ENCODE measurements at regions not wholly inside any gene's neighbourhood (a gene's known extent, or its start where the extent isn't known, plus 50 kb on each side); places are given as distances from the start of the nearest gene placed in this dataset.

DNA sequence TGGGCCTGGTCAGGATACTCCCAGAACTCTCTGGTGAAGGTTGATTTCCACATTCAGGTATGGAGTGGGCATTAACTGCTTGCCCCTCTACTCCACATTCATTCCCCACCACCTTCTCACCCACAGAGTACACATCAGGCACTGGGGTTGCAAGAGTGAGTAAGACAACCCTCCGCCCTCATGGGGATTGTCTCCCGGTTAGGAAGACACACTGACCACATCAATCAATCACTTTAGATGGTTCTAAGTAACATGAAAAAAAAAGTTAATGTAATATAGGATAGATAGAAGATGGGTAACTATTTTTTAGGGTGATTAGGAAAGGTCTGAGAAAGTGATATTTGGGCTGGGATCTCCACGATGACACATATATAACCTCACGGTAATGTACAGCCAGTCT lies 116.0 kb upstream of the NEO1 start:
- H3K4me3 ChIP-seq = no peak overlapping the region
- no peak for TF ChIP-seq POLR2A (IDR thresholded peaks at IDR 0.05)
- TF ChIP-seq, protein P1, sequence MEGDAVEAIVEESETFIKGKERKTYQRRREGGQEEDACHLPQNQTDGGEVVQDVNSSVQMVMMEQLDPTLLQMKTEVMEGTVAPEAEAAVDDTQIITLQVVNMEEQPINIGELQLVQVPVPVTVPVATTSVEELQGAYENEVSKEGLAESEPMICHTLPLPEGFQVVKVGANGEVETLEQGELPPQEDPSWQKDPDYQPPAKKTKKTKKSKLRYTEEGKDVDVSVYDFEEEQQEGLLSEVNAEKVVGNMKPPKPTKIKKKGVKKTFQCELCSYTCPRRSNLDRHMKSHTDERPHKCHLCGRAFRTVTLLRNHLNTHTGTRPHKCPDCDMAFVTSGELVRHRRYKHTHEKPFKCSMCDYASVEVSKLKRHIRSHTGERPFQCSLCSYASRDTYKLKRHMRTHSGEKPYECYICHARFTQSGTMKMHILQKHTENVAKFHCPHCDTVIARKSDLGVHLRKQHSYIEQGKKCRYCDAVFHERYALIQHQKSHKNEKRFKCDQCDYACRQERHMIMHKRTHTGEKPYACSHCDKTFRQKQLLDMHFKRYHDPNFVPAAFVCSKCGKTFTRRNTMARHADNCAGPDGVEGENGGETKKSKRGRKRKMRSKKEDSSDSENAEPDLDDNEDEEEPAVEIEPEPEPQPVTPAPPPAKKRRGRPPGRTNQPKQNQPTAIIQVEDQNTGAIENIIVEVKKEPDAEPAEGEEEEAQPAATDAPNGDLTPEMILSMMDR (IDR thresholded peaks at IDR 0.05) = no peak
- intact Hi-C loops (cut with DNase I) = no loop called here

DNA sequence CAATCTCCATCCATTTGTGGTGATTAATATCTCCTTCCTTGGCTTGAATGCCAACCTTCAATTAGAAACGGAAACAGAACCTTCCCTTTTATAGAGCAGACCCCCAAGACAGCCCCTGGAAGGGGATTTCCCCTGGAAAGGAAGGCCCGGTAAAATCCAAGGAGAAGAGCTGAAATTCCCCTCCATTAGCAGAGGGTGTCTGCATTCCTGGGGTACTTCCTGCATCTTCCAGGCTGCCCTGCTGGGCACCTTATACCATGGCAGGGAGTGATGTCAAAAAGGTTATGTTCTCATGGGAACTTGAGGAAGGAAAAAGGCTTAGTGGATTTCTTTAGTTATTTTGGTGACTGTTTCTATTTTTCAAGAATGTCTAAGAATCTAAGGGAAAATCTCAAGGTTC lies 116.7 kb upstream of the NEO1 start:
- Histone ChIP-seq H3K27ac (no peak overlapping the region), H3K9me3 (replicated peaks in 1 of 3) (no peaks in the 10 kb centered on the region), H3K4me3 (no peak overlapping the region), H3K36me3 (replicated peaks in 1 of 2) (no peaks in the 10 kb centered on the region), H3K4me1 (replicated peaks in 1 of 2) (no peaks in the 10 kb centered on the region), H3K27me3 (no peaks in the 10 kb centered on the region)
- TF ChIP-seq POLR2A (IDR thresholded peaks at IDR 0.05) = no peak
- TF ChIP-seq, protein P1 (IDR thresholded peaks at IDR 0.05) = no peak
- intact Hi-C loops (cut with DNase I) = no loop called here
- DNase-seq = no peak
- WGBS, 4 donors = 35 to 60% (median 40%) methylated on average over 2 of the region's 2 CpGs

More for the DNA sequence above, 116.0 kb upstream of the NEO1 start:
- H3K27me3 ChIP-seq = no peaks in the 10 kb centered on the region
- WGBS, 4 donors = 87 to 91% (median 89%) methylated on average over 4 of the region's 4 CpGs
- H3K4me1 ChIP-seq (replicated peaks in 1 of 2) = no peaks in the 10 kb centered on the region
- H3K27ac ChIP-seq = no peak overlapping the region
- DNase-seq = no peak
- H3K9me3 ChIP-seq (replicated peaks in 1 of 3) = no peaks in the 10 kb centered on the region
- H3K36me3 ChIP-seq (replicated peaks in 1 of 2) = no peaks in the 10 kb centered on the region

DNA sequence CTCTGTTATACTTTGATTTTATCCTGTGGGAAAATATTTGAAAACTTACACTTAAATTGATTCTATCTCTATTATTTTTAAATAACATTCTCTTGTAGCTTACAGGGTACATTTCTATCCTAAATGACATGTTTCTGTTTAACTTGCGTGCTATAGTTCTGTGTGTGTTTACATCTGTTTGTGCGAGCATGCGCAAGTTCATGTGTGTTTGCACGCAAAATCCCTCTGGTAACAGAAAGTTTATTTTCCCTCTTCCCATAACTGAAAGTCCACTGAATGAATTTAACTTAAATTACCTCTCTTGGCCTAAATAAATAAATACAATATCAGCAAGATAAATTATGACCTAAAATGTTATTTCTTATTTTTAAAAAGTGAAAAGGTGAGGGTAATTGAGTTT lies 117.3 kb upstream of the NEO1 start:
- Histone ChIP-seq H3K4me3 (no peak overlapping the region), H3K4me1 (replicated peaks in 1 of 2) (no peaks in the 10 kb centered on the region), H3K36me3 (replicated peaks in 1 of 2) (no peaks in the 10 kb centered on the region), H3K9me3 (replicated peaks in 1 of 3) (no peaks in the 10 kb centered on the region), H3K27me3 (no peaks in the 10 kb centered on the region), H3K27ac (no peak overlapping the region)
- DNase-seq = no peak
- 92 to 97% (median 94%) methylated on average over 4 of the region's 4 CpGs for WGBS, 4 donors
- TF ChIP-seq POLR2A (IDR thresholded peaks at IDR 0.05) = no peak
- TF ChIP-seq, protein P1 (IDR thresholded peaks at IDR 0.05) = no peak
- intact Hi-C loops (cut with DNase I) = no loop called here

DNA sequence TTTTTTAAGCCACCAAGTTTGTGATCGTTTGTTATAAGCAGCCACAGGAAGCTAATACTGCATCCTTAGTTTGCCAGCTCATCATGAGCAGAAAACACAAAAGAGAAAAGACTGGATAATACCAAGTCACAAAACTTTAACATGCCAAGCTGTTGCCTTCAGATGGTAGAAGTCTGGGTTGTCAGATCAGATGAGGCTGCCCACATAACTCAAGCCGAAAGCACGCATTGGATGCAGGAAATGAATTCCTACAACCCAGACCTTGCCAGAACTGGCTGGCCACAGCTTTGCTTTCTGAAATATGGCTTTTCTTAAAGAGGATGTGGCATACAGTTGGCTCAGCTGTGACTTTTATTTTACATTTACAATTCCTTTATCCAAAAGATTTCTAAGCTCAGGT lies 118.3 kb upstream of the NEO1 start:
- 50 to 63% (median 62%) methylated on average over 3 of the region's 3 CpGs for WGBS, 4 donors
- intact Hi-C loops (cut with DNase I) = no loop called here
- Histone ChIP-seq H3K9me3 (replicated peaks in 1 of 3) (no peaks in the 10 kb centered on the region), H3K4me1 (replicated peaks in 1 of 2) (no peaks in the 10 kb centered on the region), H3K27me3 (no peaks in the 10 kb centered on the region), H3K36me3 (replicated peaks in 1 of 2) (no peaks in the 10 kb centered on the region), H3K27ac (no peak overlapping the region), H3K4me3 (no peak overlapping the region)
- DNase-seq = no peak
- no peak for TF ChIP-seq POLR2A (IDR thresholded peaks at IDR 0.05)
- TF ChIP-seq, protein P1 (IDR thresholded peaks at IDR 0.05) = no peak
